ENCODE measurements at regions not wholly inside any gene's neighbourhood (a gene's known extent, or its start where the extent isn't known, plus 50 kb on each side); places are given as distances from the start of the nearest gene placed in this dataset.

DNA sequence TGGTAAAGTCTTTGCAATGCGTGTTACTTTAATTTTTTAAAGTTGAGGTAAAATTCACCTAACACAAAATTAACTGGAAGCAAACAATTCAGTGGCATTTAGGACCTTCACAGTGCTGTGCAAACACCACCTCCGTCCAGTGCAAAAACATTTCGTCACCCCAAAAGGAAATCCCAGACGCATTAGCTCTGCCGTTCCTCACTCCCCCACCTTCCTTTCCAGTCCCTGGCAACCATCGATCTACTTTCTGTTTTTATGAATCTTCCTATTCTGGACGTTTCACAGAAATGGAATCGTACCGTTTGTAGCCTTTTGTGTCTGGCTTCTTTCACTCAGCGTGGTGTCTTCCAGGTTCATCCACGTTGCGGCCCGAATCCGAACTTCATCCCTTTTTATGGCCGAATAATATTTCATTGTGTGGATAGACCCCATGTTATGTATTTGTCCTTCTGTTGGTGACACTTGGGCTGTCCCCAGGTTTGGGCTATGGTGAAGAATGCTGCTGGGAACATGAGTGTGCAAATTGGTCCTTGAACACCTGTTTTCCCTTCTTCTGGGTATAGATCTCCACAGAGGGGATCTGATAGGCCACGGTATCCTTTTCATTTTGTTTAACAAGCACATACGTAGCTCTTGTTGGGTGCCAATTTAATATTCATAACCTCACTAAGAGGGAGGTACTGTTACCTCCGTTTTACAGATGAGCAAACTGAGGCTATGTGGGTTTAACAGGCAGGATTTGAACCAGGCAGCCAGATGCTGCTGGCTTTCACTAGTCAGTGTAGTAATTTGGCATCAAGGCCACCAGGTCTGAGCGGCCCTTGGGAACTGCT, 232.0 kb upstream of the GSE1 start:
- no peak for DNase-seq

DNA sequence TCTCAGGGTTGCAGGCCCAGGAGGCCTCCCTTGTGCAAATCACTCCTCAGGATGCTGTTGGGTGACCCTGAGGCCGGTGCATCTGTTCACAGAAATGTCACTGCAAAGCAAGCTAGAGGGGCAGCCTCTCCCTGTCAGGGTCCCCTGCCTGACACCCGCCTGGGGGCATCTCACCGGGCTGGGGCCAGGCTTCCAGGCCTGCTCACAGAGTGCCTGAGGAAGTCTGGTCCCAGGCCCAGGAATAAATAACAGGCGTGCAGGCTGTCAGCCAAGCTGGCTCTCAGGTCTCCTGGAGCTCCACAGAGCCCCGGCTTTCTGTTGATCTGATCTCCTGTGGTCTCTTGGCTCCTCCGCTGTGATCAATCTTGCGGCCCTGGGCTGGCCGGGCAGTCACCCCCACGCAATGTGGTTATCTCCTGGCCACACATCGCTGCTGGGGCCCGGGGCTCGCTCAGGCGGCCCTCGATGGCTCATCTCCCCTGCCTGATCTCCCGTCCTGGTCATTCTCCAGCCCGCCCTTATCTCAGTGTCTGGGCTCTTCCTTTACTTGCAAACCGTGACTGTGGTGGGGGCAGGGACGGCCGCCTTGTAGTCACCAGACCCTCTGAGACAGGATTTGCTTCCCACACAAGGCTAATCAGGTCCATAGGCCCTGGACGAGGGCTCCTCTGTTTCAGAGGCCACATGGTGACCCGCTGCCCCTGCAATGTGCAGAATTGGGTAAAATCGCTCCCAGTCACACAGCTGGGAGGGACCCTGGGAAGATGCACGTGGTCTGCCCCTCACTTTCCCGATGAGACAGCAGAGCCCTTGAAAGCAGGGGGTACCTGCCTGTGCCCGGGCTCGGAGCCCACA, 231.2 kb upstream of the GSE1 start:
- no peak for DNase-seq

DNA sequence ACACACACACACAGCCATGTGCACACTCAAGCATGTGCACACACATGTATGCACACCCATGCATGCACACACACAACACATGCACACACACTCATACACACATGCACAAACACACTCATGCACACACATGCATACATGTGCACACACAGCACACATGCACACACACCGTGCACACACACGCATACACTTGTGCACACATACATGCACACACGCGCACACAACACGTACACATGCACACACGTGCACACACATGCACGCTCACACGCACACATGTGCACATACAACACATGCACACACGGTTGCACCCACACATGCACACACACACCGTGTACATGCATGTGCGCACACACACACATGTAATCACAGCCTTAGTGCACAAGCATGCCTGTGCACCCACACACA, 230.4 kb upstream of the GSE1 start:
- no peak for DNase-seq

DNA sequence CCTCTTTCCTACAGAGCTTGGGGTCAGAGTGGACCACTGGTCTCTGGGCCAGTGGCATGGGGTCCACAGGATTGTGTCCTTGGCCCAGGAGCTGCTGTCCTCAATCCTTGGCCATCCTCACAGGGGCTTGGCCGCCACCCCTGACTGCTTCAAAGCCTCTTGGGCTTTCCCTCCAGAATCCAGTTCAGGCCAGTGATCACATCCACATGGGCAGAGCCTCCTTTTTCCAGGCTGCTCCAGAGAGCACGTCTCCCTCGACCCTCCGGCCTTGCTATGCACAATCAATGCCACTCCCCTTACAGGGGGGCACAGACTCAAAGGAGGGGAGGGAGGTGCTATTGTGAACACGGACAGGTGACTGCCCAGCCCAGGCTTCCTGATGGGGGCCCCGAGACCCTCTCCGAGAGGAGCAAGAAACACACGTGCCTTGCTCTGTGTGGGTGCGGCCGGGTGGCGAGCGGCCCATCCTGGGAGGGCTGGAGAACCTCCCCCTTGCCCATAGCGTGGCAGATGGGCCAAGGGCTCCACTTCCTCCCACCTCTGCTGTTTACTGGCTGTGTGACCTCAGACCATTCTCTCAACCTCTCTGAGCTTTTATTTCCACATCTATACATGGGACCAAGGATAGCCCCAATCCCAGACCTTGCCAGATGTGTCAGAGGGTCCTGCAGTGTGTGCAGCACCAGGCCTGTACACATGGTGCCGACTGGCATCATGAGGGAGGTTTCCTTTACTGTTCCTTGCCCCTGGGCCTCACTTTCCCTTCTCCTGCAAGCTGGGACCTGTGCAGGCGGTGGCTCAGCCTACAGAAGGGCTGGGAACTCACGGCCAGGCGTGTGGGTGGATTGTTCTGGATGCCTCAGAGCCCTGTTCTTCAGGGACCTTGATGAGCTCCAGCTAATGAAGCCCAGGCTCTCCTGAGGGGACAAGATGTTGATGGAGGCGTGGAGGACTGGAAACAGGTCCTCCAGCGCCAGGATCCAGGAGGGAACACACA, 229.0 kb upstream of the GSE1 start:
- DNase-seq = no peak

DNA sequence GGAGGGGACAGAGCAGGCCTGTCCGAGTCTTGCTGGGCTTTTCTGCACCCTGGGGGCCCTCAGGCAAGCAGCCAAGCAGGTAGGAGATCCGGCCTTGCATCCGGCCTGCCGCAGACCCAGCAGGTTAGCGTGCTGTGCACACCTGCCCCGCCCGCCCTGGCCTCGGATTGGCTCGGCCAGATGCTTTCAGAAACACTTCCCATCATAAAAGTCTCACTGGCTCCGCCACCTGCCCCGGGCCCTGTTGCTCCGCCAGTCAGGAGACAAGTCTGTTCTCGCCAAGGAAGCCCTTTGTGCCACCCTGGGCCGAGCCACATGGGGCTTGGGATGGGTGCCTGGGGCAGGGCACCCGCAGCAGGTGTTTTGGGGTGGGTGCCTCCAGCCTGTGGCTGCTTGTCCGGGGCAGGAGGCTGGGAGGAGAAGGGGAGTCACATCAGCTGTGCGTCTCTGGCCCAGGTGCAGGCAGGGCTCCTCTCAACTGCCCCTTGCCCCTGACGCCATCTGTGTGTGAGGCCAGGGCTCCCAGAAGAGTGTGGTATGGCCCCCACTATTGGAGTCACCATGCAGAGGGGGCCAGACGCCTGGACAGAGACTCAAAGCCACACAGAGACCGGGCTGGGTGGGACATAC, 228.2 kb upstream of the GSE1 start:
- no peak for DNase-seq

DNA sequence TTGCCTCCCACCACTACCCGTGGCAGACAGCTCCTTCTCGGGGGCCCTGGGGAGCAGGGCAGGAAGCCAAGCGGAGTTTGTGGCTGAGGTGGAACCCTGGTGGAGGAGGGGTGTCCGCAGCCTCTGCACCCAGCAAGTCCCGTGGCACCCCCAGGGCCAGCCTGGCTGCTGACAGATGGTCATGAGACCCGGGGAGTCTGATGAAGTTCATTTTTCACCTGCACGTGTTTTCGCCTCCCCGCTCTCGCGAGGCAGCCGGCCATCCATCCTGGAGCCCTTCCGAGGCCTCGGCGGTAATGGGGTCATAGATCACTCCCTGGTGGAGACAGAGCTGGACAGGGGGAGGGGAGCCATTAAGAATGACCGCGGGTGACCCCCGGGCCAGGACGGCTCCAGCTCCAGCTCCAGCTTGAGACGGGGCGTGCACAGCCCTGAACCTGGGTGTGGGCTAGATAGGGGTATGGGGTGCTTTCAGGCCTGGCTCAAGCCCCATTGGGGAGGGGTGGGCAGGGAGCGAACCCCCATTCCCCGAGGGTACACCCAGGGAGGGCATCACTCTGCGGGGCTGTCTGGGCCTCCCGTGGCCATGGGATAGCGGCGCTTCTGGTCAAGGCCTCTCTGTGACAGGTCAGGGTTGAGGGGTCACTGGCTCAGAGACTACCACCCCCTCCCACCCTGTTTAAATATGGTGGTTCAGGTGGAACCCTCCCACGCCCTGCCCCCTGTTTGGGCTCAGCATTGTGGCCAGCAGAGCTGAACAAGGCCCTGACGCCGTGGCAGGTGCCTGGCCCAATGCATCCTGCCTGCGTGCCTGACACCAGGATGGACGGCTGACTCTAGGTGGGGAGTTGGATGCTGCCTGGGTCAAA, 227.4 kb upstream of the GSE1 start:
- no peak for DNase-seq

DNA sequence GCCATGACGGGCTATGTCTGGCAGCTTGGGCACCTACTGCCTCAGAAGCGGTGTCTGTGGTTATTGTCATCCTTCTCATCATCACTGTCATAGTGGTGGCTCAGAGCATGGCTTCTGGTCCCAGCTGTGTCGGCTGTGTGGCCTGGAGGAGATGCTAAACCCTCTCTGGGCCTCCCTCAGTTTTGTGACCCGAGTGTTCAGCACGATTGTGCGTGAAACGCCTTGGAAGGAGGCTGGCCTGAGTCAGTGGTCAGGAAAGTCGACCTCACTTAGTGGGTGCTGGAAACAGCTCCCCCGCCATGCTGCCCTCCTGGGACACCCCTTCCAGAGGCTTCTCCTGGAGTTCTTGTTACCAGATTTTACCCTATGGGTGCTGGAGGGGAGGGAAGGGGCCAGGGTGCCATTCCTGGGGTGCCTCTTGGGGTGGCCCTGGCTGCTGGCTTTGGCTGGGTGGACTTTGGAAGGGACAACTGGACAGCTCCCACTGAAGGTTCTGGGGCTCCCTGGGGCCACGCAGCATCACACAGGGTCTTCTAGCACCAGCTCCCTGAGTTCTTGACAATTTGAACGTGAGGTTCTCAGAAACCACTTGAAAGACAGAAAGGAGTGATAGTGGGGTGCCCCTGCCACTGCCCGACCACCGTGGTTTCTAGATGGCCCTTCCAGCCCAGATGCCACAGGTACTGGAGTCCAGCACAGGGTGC, 226.5 kb upstream of the GSE1 start:
- DNase-seq = no peak

DNA sequence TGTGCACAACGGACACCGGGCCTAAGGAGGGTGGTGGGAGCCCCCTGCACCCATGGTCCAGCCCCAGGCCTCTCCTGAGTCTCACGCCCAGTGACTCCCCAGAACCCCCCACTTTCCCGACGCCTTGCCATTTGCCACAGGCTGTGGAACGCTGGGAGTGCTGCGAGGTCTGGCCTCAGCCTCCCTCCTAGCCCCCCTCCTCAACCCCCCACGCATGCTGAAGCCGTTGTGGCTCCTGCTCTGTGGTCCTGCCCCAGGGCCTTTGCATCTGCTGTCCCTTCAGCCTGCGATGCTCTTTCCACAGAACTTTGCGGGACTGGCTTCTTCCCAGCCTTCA, 226.0 kb upstream of the GSE1 start:
- no peak for DNase-seq

DNA sequence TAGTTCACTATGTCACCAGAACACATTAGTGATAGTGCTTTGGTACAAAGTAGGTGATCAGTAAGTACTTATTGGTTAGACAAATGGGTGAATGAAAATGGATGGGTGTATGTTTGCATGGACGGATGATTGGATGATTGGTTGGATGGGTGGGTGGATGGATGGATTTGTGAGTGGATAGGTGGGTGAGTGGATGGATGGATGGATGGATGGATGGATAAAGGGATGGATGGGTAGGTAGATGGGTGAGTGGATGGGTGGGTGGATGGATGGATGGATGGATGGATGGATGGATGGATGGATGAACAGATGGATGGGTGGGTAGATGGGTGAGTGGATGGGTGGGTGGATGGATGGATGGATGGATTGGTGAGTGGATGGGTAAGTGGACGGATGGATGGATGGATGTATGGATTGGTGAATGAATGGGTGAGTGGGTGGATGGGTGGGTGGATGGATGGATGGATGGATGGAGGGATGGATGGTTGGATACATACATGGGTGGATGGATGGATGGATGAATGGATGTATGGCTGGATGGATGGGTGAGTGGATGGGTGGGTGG, 225.3 kb upstream of the GSE1 start:
- no peak for DNase-seq

DNA sequence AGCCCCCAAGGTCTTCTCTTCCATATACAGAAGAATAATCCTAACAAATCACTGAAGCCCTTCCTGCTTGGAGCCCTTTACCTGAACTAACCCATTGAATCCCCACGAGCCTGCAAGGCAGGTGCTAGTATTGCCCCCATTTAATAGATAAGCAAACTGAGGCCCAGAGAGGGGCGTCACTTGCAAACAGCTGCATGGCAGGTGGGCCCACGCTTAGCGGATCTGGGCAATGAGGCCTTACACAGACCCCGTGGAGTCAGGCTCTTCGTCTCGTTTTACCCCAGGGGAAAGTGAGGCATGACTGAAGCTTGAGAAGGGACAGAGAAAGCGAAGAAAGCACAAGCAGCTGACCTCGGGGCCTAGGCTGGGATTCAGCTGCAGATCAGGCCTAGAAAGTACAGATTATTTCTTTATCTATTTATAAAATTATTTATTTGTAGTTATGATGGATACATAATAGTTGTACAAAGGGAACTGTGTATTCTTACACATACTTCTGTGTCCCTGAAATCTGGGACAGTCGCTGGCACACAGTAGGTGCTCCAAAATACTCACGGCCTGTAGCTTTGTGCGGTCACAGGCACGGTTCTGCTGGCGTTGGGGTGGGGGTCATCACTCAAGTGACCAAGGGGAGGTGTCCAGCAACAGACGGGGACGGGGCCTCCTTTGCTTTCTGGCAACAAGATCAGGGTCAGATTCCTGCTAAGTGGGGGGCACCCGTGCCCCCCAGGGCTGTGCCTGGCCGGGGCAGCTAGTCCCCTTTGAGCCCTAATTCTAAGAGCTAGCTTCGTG, 223.2 kb upstream of the GSE1 start:
- DNase-seq = no peak

DNA sequence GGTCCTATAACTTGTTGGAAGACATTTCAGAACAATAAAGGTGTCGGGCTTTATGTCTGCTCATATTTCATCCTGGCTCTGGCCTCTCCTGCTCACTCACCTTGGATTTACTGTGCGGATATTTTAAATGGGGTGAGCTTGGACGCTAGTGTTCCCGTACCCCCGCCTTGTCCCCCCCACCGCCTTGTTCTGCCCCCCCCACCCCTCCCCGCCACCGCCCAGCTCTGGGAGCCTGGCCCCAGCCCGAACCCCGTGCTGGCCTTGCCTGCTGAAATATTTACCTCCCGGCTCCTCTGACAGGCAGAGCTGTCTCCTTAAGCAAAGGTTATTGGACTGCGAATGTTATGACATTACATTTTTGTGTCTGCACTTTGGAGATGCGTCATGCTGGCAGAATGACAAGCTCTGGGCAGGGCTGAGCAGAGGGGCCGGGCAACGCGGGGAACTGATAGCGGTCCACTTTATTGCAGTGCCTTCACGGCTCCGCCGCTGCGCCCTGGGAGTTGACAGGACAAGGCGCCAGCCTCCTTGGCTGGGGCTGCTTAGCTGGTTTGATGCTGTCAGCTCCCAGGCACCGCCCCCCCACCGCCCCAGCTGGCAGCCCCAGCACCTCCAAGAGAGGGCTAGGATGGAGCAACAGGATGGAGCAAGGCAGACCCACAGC, 222.5 kb upstream of the GSE1 start:
- no peak for DNase-seq

DNA sequence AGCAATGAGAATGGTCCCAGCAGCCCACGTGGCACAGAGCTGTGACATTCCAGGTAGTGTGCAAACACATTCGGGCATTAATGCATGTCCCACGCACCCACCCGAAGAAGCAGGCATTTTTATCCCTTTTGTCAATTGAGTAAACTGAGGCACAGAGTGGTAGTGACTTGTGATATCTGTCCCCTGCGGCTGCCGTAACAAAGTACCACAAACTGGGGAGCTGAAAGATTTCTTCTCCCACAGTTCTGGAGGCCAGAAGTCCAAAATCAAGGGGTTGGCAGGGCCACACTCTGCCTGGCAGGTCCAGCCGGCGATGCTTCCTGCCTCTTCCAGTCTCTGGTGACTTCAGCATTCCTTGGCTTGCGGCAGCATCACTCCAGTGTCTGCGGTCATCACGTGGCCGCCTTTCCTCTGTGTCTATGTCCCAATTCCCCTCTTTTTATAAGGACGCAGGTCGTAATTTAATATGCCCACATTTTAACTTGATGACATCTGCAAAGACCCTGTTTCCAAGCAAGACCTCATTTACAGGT, 221.9 kb upstream of the GSE1 start:
- DNase-seq = no peak

DNA sequence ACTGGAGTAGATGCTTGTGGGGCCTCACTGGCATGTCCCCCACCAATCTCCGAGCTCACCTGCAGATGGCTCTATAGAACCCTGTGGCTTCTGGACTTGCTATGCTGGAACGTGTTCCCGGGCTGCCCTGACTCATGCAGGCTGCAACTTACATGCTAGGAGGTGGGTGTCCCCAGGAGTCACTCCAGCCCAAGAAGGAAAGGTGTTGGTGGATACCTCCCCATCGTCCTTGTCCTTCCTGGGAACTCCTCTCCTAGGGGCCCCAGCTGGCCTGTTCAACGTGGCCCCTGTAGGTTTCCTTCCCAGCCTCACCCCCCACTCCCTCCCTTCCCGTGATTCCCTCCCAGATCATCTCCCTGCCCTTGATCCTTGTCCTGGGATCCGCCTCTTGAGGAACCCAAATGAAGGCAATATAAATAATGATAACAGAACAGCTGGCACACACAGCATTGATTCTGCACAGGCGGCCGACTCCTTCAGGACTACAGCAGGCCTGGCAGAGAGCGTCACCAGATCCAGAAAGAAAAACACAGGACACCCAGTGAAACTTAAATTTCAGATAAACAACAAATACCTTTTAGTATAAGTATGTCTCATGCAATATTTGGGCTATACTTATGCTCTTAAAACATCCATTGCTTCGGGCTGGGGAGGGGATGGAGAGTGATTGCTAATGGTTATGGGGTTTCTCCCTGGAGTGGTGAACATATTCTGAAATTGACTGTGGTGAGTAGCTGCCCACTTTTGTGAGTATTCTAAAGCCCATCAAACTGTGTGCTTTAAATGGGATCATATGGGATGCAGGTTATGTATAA, 221.1 kb upstream of the GSE1 start:
- DNase-seq = no peak

DNA sequence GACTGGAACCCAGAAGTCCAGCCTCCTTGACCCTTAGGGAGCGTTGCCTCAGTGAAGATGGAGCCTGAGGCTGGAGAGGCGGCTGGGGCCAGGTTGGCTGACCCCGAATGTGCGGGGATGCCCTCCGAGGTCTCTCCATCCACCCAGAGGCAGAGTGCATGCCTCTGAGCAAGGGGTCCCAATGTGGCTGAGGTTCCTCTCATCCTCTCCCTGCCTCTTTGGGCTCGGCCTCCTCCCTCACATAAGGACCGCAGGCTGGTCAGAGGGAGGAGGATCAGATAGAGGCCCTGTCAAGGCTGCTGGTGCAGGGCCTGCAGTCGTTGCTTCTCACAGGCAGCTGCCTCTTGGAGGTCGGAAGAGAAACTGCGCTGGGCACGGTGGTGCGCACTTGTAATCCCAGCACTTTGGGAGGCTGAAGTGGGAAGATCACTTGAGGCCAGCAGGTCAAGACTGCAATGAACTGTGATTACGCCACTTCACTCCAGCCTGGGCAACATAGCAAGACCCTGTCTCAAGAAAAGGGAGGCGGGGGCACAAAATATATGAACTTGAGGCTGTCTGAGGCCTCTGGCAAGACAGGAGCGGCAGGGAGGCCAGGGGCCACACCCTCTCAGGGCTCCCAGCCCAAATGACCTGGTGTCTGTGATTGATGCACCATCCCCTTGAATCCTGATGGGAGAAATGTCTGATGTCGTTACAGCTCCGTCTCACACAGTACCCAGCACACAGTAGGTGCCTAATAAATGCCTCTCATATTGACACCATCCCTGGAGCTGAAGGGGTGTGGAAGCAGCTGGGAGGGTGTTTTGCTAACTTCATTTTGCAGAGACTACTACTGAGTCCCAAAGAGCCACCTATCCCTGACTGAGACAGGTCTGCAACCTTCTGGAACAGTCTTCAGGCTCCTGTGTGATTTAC, 220.1 kb upstream of the GSE1 start:
- DNase-seq = no peak

DNA sequence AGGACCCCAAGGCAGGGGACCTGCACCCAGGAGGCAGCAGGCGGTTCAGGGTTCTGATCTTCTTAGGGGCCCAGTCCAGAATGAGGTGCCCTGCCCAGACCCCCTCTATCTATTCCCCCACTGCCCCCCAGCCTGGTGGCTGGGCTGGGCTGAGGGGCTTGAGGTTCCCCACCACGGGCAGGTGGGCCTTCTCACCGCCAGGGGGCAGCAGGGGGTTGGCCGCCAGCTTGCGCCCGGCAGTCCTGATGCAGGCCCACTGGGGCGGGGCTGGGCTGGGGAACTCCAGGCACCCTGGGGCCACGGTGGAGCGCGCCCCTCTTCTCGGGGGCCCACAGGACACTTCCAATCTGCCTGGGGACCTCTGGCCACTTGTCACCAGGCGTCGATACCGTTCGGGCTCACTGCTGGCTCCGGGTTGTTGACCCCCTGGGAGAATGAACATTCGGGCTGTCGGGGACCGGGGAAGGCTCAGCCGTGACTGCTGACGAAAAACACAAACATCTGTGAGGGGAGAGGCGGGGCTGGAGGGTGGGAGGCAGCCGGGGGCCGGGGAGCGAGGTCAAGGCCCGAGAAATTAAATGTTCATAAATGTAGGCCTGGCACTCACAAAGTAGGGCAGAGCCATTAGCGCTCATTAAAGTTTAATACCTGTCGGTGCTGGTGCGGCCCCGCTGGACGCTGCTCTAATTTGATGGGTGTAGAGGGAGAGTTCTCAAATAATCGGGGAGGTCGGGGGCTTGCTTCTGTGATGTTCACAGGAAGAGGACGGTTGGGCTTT, 219.3 kb upstream of the GSE1 start:
- peak; percentile 32 to 36 for DNase-seq
